H7 (cell line): ENCODE measurements at regions not wholly inside any gene's neighbourhood (a gene's known extent, or its start where the extent isn't known, plus 50 kb on each side); places are given as distances from the start of the nearest gene placed in this dataset.
A peak's percentile ranks its signal among the peaks of the same experiment; 100 is the strongest.

Experiments used
- DNase-seq: peaks from one replicate; pipeline ENCODE4 v3.0.0; 2012
- H3K27me3 ChIP-seq: 2 replicates; pipeline ENCODE4 v1.6.0; 2011; ENCODE audit warnings: mild to moderate bottlenecking, low read length; ENCODE audit not compliant: control insufficient read depth, insufficient read depth
- H3K36me3 ChIP-seq: replicated peaks from 2 replicates; pipeline ENCODE4 v1.5.1; 2011; ENCODE audit warnings: low read length; ENCODE audit not compliant: control insufficient read depth, insufficient read depth
- H3K4me3 ChIP-seq: 2 replicates; pipeline ENCODE4 v1.5.1; 2011; ENCODE audit warnings: low read depth, mild to moderate bottlenecking, control low read depth, low read length, moderate library complexity; ENCODE audit not compliant: insufficient read depth

DNA sequence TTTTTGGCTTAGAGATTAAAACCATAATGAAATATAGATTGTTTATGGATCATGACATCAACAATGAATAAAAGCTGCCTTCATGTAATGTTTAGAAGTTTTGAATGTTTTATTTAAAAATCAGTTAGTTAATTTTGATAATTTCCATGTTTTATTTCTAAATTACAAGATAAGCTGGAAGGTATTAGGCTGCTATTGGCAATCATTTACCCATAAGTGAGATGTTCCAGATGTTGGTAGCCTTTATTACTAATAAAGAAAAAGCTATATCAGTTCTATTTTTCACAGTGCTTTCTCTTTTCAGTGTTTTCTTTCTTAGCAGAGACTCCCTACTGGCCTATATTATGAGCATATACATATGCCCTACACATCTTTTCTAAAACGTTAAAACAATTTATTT is 347.0 kb downstream of the CSNK1G3 start:
- no peak for DNase-seq
- H3K4me3 ChIP-seq = no peak overlapping the region
- H3K27me3 ChIP-seq = no peaks in the 10 kb centered on the region
- no peaks in the 10 kb centered on the region for H3K36me3 ChIP-seq

DNA sequence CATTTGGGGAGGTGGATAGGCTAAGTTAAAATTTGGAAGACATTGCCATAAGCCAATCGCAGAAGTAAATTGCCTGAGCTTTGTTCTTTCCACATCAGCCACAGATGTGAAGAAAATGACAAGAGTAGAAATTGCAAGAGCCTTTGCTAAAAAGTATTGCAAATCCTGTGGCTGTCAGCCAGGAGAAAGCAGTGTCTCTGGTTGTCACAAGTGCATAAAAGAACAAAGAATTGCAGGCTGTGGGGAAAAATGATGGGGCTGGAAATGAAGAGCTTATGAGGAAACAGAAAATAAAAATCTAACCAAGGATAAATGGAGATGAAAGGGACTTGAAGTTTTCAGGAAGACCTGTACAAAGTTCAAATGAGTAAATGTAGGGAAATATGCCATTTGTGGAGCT is 344.8 kb downstream of the CSNK1G3 start:
- DNase-seq = no peak
- no peaks in the 10 kb centered on the region for H3K36me3 ChIP-seq
- H3K4me3 ChIP-seq = no peak overlapping the region
- no peaks in the 10 kb centered on the region for H3K27me3 ChIP-seq

DNA sequence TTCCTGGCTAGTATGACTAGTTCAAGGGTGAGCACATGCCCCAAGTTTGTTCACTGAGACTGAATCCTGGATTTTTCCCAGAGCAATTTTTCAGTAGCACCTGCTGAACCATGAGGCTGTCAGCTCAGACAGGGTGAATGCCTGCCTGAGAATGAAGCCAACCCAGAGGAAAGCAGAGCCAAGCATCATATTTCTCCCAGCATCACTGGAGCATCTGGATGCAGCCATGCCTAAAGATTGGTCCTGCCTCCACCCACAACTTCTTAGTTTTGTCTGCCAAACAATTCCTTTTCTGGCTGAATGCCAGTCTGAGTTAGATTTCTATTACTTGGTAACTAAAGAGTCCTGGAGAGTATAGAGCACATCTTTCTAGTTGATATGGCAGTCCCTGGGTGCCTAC is 343.6 kb downstream of the CSNK1G3 start:
- Histone ChIP-seq H3K27me3 (no peaks in the 10 kb centered on the region), H3K36me3 (no peaks in the 10 kb centered on the region), H3K4me3 (no peak overlapping the region)
- no peak for DNase-seq

DNA sequence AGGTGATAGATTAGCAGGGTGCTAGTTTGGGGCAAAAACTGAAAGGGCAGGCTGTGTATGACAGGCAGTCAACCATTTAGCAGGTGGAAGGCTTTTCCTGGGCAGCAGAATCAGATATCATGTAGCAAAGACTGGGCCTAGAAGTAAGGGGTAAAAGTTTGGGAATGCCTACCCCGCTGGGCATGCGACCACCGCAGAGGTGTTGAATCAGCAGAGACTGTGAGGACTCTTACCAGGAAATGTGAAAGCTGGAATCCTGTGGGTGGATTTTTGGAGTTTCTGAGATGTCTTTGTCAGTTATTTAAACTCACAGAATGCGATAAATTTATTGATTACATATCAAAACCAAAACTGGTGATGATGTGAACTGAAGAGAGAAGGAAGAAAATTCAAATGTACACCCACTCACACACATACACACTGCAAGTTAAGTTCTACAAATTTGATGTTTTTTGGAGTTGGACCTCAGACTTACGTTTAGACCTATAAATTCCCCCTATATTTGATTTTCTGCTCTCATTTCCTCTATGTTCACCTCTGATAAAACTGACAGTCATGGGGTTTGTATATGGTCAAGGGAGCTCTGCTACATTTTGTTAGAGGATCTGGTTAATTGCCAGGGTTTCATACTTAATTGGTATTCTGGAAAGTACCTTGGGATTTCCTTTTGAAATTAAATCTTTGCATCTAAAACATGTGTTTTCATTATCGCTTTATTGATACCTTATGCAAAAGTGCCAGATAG is 333.6 kb downstream of the CSNK1G3 start:
- DNase-seq = no peak
- Histone ChIP-seq H3K36me3 (no peaks in the 10 kb centered on the region), H3K27me3 (no peaks in the 10 kb centered on the region)

DNA sequence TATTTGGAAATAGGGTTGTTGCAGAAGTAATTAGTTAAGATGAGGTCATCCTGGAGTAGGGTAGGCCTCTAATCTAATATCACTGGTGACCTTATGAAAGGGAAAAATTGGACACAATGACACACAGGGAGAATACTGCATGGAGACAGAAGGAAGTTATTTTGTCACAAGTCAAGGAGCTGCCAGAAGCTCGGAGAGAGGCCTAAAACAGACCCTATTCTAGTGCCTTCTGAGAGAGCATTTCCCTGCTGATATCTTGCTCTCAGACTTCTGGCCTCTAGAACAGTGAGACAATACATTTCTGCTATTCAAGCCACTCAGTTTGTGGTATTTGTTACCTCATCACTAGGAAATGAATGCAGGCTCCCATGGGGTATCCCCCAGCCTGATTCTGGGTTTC is 332.9 kb downstream of the CSNK1G3 start:
- H3K36me3 ChIP-seq = no peaks in the 10 kb centered on the region
- H3K4me3 ChIP-seq = no peak overlapping the region
- H3K27me3 ChIP-seq = no peaks in the 10 kb centered on the region
- no peak for DNase-seq

More for the DNA sequence above, 333.6 kb downstream of the CSNK1G3 start:
- no peak overlapping the region for H3K4me3 ChIP-seq

DNA sequence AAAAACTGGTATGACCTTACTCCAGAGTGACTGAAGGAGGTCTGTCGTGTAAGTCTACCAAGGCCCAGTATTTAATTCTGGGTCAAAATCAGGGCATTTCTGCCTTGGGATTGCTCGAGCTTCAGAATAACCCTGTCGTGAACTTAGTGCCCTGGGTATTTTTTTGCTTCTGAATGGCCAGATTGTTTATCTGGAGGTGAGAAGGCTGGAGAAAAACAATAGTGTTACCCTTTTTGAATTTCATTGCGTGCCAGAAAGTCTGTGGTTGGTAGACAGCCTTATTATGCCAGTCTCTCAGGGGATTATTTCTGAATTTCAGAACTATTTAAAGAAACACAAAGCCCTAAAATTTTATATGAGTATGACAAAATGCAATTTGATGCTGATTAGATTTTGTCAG is 323.4 kb downstream of the CSNK1G3 start:
- no peaks in the 10 kb centered on the region for H3K27me3 ChIP-seq
- H3K36me3 ChIP-seq = no peaks in the 10 kb centered on the region
- DNase-seq = no peak
- H3K4me3 ChIP-seq = no peak overlapping the region

DNA sequence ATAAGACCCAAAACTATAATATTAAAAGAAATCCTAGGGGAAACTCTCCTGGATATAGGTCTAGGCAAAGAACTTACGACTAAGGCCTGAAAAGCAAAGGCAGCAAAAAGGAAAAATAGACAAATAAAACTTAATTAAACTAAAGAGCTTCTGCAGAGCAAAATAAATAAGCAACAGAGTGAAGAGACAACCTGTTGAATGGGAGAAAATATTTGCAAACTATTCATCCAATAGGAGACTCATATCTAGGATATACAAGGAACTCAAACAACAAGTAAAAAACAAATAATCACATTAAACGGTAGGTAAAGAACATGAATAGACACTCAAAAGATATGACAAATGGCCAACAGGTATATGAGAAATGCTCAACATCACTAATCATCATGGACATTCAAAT is 318.6 kb downstream of the CSNK1G3 start:
- no peak overlapping the region for H3K4me3 ChIP-seq
- no peaks in the 10 kb centered on the region for H3K27me3 ChIP-seq
- no peaks in the 10 kb centered on the region for H3K36me3 ChIP-seq
- DNase-seq = no peak

DNA sequence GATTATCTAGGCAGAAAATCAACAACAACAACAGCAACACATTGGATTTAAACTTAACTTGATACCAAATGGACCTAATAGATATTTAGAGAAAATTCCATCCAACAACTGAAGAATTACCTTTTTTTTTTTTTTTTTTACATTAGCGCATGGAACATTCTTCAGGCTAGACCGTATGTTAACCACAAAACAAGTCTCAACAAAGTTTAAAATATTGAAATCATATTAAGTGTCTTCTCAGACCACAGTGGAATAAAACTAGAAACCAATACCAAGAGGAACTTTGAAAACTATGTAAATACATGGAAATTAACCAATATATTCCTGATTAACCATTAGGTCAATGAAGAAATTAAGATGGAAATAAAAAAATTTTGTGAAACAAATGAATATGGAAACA is 315.8 kb downstream of the CSNK1G3 start:
- DNase-seq = no peak

DNA sequence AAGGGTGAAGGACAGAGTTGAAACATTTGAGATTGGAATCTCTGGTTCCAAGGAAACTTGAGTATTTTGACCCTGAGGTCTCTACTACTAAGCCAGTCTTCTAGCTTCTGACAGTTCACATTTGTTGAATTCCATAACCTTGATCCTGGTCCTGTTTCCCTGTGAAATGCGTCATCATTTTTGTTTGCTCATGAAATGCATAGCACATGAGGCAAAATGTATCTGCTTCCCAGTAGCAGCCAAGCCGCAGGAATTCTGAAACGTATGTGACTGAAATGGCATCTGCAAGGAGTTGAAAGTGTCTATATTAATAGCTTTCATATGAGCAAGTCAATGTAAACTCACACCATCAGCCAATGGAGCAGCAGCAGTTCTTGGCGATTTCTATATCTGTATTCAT is 307.9 kb downstream of the CSNK1G3 start:
- H3K36me3 ChIP-seq = no peaks in the 10 kb centered on the region
- no peak for DNase-seq
- H3K27me3 ChIP-seq = no peaks in the 10 kb centered on the region
- no peak overlapping the region for H3K4me3 ChIP-seq

More for the DNA sequence above, 315.8 kb downstream of the CSNK1G3 start:
- Histone ChIP-seq H3K36me3 (no peaks in the 10 kb centered on the region), H3K27me3 (no peaks in the 10 kb centered on the region), H3K4me3 (no peak overlapping the region)

DNA sequence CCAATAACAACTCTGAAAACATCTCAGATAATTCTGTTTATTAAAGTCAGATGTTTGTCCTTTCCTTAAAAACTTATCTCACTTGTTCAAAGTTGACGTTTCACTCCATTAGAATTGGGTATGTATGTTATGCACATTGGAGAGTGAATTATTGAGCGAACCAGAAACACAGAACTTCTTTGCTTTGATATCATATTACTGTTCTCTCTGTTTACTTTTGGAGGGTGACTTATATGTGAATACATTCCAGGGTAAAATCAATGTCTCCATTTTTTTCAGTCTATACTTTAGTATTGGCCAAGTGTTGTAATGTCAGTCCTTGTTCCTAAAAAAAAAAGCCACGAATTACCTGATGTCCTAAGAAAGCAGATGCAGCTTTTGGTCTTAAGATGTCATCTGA is 307.4 kb downstream of the CSNK1G3 start:
- H3K36me3 ChIP-seq = no peaks in the 10 kb centered on the region
- no peak overlapping the region for H3K4me3 ChIP-seq
- DNase-seq = no peak
- H3K27me3 ChIP-seq = no peaks in the 10 kb centered on the region

DNA sequence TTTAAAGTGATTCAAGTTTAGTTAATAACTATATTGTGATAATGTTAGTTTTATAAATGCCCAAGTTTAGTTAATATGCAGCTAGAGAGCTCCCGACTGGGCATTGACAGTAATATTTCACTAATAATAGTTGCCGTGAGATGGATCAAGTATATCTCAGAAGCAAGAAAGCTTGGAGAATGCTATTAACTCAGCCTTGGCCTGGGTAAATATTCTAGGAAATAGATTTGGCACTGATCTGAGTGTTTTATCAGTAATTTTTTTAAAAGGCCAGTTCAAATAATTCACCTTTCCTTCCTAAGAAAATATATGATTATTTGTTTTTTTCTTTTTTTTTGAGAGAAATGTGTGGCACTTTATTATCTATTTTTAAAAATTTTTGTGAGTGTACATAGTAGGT is 305.3 kb downstream of the CSNK1G3 start:
- H3K27me3 ChIP-seq = no peaks in the 10 kb centered on the region
- H3K4me3 ChIP-seq = no peak overlapping the region
- DNase-seq = no peak
- no peaks in the 10 kb centered on the region for H3K36me3 ChIP-seq

DNA sequence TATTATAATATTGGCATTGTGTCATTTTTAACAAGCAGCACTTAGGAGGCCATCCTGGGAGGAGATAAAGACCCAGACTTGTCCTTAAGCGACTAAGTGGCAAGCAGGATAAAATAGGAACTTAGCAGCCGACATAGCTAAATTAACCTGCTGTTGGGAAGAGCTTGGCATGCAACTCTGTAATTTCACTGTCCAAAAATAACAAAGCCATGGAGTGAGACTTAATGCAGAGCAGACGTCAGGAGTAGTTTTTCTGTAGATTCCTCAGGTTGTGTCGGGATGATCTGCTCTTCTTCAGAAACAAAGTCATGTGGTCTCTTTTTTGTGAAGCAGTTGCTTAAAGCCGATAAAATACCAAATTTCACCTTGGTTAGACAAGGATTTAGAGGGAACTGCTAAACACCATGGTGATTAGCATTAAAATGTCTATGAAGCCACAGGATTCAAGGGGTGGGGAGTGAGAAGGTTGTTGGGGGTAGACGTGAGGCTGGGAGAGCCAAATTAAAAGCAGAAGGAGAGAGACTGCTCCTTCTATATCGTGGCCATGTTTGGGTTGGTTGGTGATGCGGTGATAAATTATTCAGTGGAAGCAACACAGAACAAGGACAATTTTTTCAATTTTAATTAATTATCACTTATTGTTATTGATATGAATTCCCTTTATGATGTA is 303.0 kb downstream of the CSNK1G3 start:
- Histone ChIP-seq H3K27me3 (no peaks in the 10 kb centered on the region), H3K36me3 (no peaks in the 10 kb centered on the region), H3K4me3 (no peak overlapping the region)
- DNase-seq = peak; percentile 2

DNA sequence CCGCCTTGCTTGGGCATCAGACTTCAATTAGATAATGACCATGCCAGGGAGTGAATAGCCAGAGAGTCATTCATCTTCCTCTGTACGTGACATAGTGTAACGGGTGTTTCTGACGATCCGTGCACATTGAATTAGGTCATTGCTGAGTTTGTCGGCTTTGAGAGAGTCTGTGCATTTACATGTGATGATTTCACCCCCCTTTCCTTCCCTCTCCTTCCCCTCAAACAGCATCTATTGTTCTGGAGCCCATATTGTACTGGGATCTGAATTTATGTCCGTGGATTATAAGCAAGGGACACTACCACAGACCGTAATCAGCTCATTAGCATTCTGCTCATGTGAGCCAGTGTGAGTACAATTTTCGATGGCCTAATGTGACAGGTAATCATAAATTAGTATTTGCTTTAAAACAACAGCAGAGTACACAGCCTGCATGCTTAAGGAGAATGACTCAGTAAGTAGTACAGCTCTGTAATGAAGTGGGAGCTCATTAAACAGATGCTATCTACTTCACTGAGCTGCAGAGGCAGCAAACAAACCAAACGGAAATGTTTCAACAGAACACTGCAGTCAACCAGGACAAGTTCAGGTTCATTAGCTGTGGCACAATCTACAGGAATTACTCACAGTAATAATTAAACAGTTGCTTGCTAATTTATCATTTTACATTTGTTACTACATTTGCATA is 302.1 kb downstream of the CSNK1G3 start:
- no peak for DNase-seq
- Histone ChIP-seq H3K27me3 (no peaks in the 10 kb centered on the region), H3K4me3 (no peak overlapping the region), H3K36me3 (no peaks in the 10 kb centered on the region)

DNA sequence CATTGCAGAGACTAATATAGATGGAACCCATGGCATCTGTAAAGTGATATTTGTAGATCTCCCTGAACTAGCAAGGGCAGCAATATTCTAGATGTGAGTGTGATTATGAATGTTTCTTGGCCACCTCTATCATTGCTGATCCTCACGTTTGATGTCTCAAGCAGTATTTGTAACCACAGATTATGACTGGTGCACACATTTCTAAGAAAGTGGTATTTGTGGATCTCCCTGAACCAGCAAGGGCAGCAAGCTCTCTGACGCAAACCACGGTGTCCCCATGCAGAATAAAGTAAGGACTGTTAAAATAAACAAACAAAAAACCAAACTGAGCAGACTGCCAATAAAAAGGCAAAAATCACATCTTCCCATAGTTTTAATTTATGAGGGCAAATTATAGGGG is 301.3 kb downstream of the CSNK1G3 start:
- no peak for DNase-seq
- no peak overlapping the region for H3K4me3 ChIP-seq
- no peaks in the 10 kb centered on the region for H3K27me3 ChIP-seq
- H3K36me3 ChIP-seq = no peaks in the 10 kb centered on the region

DNA sequence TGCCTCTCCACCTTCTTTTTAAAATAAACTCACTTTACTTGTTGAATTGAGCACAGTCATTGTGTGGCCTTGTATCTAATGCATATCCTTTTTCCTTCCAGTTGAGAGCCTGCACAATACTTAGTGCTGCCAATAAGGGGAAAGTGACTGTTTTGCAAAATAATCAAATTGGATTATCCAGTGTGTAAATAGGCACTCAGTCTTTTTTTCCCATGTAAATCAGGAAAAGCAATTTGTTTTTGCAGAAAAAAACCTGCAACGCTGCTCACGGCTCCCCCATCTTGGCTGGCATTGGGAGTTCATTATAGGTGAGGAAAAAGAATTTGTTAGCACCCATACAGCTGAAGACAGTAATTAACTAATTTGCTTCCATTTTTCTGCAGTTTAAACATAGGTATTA is 299.9 kb downstream of the CSNK1G3 start:
- Histone ChIP-seq H3K27me3 (no peaks in the 10 kb centered on the region), H3K36me3 (no peaks in the 10 kb centered on the region), H3K4me3 (no peak overlapping the region)
- no peak for DNase-seq
